Esophagus squamous epithelium (tissue), 4 donors: ENCODE measurements at regions not wholly inside any gene's neighbourhood (a gene's known extent, or its start where the extent isn't known, plus 50 kb on each side); places are given as distances from the start of the nearest gene placed in this dataset.
"Not testable (repeated sequence)": the region's sequence is repeated elsewhere in the genome, so short reads cannot be mapped to it uniquely, and the experiment has no call there.

Source experiments
- POLR2A ChIP-seq, 4 donors: fragments of 450-650 bp; IDR thresholded peaks; one replicate each; pipeline ENCODE4 v1.6.1; 2017; ENCODE audit warnings: antibody characterized with exemption in 4 of 4, mild to moderate bottlenecking in 4 of 4, moderate library complexity in 3 of 4
- TF ChIP-seq, protein P1 (sequence below), 6 experiments: fragments of 450-650 bp in 4 of 6; fragments of 200-600 bp in 2 of 6; sonication (generic) in 2 of 6; IDR thresholded peaks; one replicate each; pipeline ENCODE4 v1.5.1; 2016 to 2019; ENCODE audit warnings: antibody characterized with exemption in 6 of 6, mild to moderate bottlenecking in 4 of 6, moderate library complexity in 4 of 6

GRCh38 chr5:57631139-57631538, 148.5 kb upstream of the ACTBL2 start:
- TF ChIP-seq POLR2A (IDR thresholded peaks at IDR 0.05): not testable (repeated sequence)
- TF ChIP-seq, protein P1, sequence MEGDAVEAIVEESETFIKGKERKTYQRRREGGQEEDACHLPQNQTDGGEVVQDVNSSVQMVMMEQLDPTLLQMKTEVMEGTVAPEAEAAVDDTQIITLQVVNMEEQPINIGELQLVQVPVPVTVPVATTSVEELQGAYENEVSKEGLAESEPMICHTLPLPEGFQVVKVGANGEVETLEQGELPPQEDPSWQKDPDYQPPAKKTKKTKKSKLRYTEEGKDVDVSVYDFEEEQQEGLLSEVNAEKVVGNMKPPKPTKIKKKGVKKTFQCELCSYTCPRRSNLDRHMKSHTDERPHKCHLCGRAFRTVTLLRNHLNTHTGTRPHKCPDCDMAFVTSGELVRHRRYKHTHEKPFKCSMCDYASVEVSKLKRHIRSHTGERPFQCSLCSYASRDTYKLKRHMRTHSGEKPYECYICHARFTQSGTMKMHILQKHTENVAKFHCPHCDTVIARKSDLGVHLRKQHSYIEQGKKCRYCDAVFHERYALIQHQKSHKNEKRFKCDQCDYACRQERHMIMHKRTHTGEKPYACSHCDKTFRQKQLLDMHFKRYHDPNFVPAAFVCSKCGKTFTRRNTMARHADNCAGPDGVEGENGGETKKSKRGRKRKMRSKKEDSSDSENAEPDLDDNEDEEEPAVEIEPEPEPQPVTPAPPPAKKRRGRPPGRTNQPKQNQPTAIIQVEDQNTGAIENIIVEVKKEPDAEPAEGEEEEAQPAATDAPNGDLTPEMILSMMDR (IDR thresholded peaks at IDR 0.05): not testable (repeated sequence)
